ENCODE measurements at regions not wholly inside any gene's neighbourhood (a gene's known extent, or its start where the extent isn't known, plus 50 kb on each side); places are given as distances from the start of the nearest gene placed in this dataset.

DNA sequence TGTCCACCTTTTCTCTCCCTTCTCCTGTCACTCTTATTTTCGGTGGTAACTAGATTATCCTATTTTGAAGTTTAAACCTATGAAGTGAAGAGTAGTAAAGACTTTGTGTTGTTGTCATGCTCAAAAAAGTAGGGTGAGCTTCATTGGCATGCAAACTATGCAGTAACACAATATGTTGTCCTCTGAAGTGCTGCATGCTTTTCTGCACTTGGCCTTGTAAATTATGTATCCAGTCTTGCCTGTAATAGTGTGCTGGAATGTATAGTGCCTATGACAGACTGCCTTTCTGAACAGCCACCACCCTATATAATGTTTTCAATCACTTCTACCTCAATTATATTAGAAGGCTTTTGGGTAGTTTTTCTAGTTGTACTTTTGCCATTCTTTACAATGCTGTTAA is 1198.2 kb upstream of the PCDH20 start (continued):
- TF ChIP-seq, protein P1, sequence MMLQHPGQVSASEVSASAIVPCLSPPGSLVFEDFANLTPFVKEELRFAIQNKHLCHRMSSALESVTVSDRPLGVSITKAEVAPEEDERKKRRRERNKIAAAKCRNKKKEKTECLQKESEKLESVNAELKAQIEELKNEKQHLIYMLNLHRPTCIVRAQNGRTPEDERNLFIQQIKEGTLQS (IDR thresholded peaks at IDR 0.05), result no peak
- TF ChIP-seq POLR2AphosphoS5 (IDR thresholded peaks at IDR 0.05; ENCODE audit: low read depth, low read length), result no peak

DNA sequence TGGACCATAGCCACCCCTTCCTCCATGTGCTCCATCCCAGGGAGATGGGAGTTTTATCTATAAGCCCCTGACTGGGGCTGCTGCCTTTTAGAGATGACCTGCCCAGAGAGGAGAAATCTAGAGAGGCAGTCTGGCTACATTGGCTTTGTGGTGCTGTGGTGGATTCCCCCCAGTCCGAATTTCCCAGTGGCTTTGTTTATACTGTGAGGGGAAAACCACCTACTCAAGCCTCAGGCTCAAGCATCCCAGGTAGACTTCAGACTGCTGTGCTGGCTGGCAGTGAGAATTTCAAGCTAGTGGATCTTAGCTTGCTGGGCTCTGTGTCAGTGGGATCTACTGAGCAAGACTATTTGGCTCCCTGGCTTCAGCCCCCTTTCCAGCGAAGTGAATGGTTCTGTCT is 1195.7 kb upstream of the PCDH20 start:
- POLR2A ChIA-PET, result no interaction called here
- Histone ChIP-seq H3K79me2 (ENCODE audit: insufficient read depth, low read length) (no peaks in the 10 kb centered on the region), H3K27me3 (ENCODE audit: insufficient read depth, low read length) (no peaks in the 10 kb centered on the region), H3K9ac (ENCODE audit: low read length) (no peak overlapping the region), H4K20me1 (ENCODE audit: insufficient read depth) (no peaks in the 10 kb centered on the region), H3K4me3 (replicated peaks in 1 of 2; ENCODE audit: low read depth in 1 of 2, low read length in 2 of 2) (no peak overlapping the region), H3K4me2 (ENCODE audit: low read length) (no peak overlapping the region), H3K9me2 (ENCODE audit: insufficient read depth) (no peaks in the 10 kb centered on the region), H3K27ac (ENCODE audit: low read depth, low read length) (no peak overlapping the region), H3K9me3 (ENCODE audit: control insufficient read depth in 1 of 2, insufficient read depth in 1 of 2, low read depth in 1 of 2, low read length in 2 of 2) (no peaks in the 10 kb centered on the region), H3K36me3 (ENCODE audit: control insufficient read depth in 1 of 2, insufficient read depth in 2 of 2, low read length in 2 of 2) (no peaks in the 10 kb centered on the region), H3K4me1 (ENCODE audit: control insufficient read depth in 1 of 2, insufficient read depth in 2 of 2, low read length in 2 of 2) (no peaks in the 10 kb centered on the region), H2AFZ (ENCODE audit: low read depth, low read length, poor library complexity, severe bottlenecking) (no peak overlapping the region)
- DNase-seq (ENCODE audit: low read depth, low spot score) (no peak), ATAC-seq (no peak)
- RAD21 ChIA-PET (ENCODE audit: low non-redundant PET in 1 of 2, low total read pairs in 2 of 2, uncharacterized antibody in 2 of 2, unreplicated experiment in 2 of 2), result no interaction called here
- TF ChIP-seq, protein P2, sequence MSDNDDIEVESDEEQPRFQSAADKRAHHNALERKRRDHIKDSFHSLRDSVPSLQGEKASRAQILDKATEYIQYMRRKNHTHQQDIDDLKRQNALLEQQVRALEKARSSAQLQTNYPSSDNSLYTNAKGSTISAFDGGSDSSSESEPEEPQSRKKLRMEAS (IDR thresholded peaks at IDR 0.05), result no peak
- TF ChIP-seq RAD21 (IDR thresholded peaks at IDR 0.05; ENCODE audit: low read depth), result no peak
- no peak for TF ChIP-seq CEBPB (IDR thresholded peaks at IDR 0.05; ENCODE audit: low read depth)
- no peak for TF ChIP-seq JUND (IDR thresholded peaks at IDR 0.05)
- TF ChIP-seq, protein P3, sequence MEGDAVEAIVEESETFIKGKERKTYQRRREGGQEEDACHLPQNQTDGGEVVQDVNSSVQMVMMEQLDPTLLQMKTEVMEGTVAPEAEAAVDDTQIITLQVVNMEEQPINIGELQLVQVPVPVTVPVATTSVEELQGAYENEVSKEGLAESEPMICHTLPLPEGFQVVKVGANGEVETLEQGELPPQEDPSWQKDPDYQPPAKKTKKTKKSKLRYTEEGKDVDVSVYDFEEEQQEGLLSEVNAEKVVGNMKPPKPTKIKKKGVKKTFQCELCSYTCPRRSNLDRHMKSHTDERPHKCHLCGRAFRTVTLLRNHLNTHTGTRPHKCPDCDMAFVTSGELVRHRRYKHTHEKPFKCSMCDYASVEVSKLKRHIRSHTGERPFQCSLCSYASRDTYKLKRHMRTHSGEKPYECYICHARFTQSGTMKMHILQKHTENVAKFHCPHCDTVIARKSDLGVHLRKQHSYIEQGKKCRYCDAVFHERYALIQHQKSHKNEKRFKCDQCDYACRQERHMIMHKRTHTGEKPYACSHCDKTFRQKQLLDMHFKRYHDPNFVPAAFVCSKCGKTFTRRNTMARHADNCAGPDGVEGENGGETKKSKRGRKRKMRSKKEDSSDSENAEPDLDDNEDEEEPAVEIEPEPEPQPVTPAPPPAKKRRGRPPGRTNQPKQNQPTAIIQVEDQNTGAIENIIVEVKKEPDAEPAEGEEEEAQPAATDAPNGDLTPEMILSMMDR (IDR thresholded peaks at IDR 0.05 in 2 of 3, conservative IDR thresholded peaks at IDR 0.05 in 1 of 3; ENCODE audit: borderline replicate concordance in 1 of 3, insufficient read depth in 1 of 3, low read depth in 2 of 3, low read length in 2 of 3), result no peak
- no peak for TF ChIP-seq ELF1 (IDR thresholded peaks at IDR 0.05; ENCODE audit: borderline replicate concordance, low read depth)
- TF ChIP-seq ZNF274 (IDR thresholded peaks at IDR 0.05; ENCODE audit: low read depth, low read length), result no peak
- TF ChIP-seq SIN3A (IDR thresholded peaks at IDR 0.05; ENCODE audit: low read depth), result no peak
- no peak for TF ChIP-seq SP1 (IDR thresholded peaks at IDR 0.05; ENCODE audit: low read depth)
- no peak for TF ChIP-seq POLR2A (IDR thresholded peaks at IDR 0.05; ENCODE audit: borderline replicate concordance, extremely low read depth, insufficient read depth, insufficient read length)
- no peak for TF ChIP-seq TCF7L2 (IDR thresholded peaks at IDR 0.05; ENCODE audit: borderline replicate concordance, extremely low read depth, insufficient read depth, insufficient read length)
- TF ChIP-seq FOSL1 (IDR thresholded peaks at IDR 0.05; ENCODE audit: low read depth), result no peak
- TF ChIP-seq EZH2phosphoT487 (IDR thresholded peaks at IDR 0.05; ENCODE audit: borderline replicate concordance), result no peak
- no peak for TF ChIP-seq EZH2 (IDR thresholded peaks at IDR 0.05)
- TF ChIP-seq ZFX (IDR thresholded peaks at IDR 0.05), result no peak
- TF ChIP-seq CBX3 (IDR thresholded peaks at IDR 0.05; ENCODE audit: low read depth), result no peak
- TF ChIP-seq SRF (IDR thresholded peaks at IDR 0.05; ENCODE audit: low read depth), result no peak
- no peak for TF ChIP-seq EGR1 (IDR thresholded peaks at IDR 0.05; ENCODE audit: low read depth)
- TF ChIP-seq, protein P1 (IDR thresholded peaks at IDR 0.05), result no peak
- TF ChIP-seq YY1 (IDR thresholded peaks at IDR 0.05; ENCODE audit: extremely low read depth, insufficient replicate concordance, low read depth, low read length), result no peak
- BruUV-seq (replicated peaks), result no TSS peak
- CTCF ChIA-PET, result no interaction called here
- intact Hi-C loops (cut with micrococcal nuclease), result no loop called here

All from HCT116 (cell line).